Upper lobe of left lung (tissue), 4 donors: ENCODE measurements at regions not wholly inside any gene's neighbourhood (a gene's known extent, or its start where the extent isn't known, plus 50 kb on each side); places are given as distances from the start of the nearest gene placed in this dataset.

Experiments used
- CTCF ChIP-seq, 6 experiments: fragments of 450-650 bp in 4 of 6; fragments of 200-600 bp in 2 of 6; sonication (generic) in 2 of 6; IDR thresholded peaks; one replicate each; pipeline ENCODE4 v1.5.1; 2016 to 2019; ENCODE audit warnings: antibody characterized with exemption in 6 of 6
- EP300 ChIP-seq, 4 donors: sonication (generic); formaldehyde crosslinking; IDR thresholded peaks; one replicate each; pipeline ENCODE4 v1.5.1; 2017; ENCODE audit warnings: antibody characterized with exemption in 4 of 4, control low read depth in 2 of 4
- POLR2A ChIP-seq, 4 donors: fragments of 450-650 bp; IDR thresholded peaks; one replicate each; pipeline ENCODE4 v1.5.1; 2016 to 2017; ENCODE audit warnings: antibody characterized with exemption in 4 of 4, mild to moderate bottlenecking in 2 of 4
- POLR2AphosphoS5 ChIP-seq, 2 donors: sonication (generic); formaldehyde crosslinking; IDR thresholded peaks; one replicate each; pipeline ENCODE4 v1.5.1; 2017; ENCODE audit warnings: antibody characterized with exemption in 2 of 2

DNA sequence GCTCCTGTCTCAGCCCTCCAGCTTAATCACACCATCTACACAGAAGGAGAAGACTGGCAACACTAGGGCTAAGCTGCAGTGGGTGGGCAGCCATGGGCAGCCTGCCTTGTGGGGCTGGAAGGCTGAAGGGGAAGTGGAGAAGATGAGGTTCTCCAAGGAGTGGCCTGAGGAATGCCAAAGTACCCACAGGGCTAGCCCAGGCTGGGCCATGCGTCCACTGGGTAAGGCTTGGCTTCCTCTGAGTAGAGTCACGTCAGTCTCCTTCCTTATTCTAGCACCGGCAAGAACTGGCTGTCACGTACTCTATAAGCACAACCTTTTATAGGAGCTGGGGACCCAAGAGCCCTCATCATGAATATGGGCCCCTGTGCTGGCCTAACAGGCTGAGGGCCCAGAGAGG lies 110.6 kb upstream of the SIRPA start:
- TF ChIP-seq CTCF (IDR thresholded peaks at IDR 0.05) = no peak
- TF ChIP-seq POLR2A (IDR thresholded peaks at IDR 0.05) = no peak
- TF ChIP-seq POLR2AphosphoS5 (IDR thresholded peaks at IDR 0.05) = no peak
- TF ChIP-seq EP300 (IDR thresholded peaks at IDR 0.05) = no peak
